ENCODE measurements at regions not wholly inside any gene's neighbourhood (a gene's known extent, or its start where the extent isn't known, plus 50 kb on each side); places are given as distances from the start of the nearest gene placed in this dataset.

- TF ChIP-seq CTCF (IDR thresholded peaks at IDR 0.05): no peak
- no peak for TF ChIP-seq POLR2A (IDR thresholded peaks at IDR 0.05)
Measured at GRCh38 chr3:87044409-87044808, 53.5 kb upstream of the VGLL3 start.

All from testis (tissue), 2 donors.